ENCODE measurements at regions not wholly inside any gene's neighbourhood (a gene's known extent, or its start where the extent isn't known, plus 50 kb on each side); places are given as distances from the start of the nearest gene placed in this dataset.
"Not testable (repeated sequence)": the region's sequence is repeated elsewhere in the genome, so short reads cannot be mapped to it uniquely, and the experiment has no call there.

DNA sequence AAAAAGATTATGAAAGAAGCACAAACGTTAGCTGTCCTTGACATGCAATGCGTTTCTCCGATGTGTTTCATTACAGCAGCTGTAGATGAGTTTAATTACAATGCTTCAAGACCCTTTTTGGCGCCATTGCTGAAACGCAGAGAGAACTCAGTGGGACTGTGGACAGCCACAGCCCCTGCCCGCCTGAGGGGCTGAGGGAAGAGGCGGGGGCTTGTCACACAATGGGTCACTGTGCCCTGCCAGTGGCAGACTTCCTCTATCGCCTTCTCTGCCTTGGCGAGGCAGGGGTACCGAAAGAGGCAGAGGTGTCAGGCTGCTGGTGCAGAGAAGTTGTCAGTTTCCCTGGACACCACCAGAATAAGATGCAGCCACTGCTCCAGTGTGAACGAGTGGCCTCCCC lies 252.0 kb downstream of the NR2F2 start:
- DNase-seq = no peak

DNA sequence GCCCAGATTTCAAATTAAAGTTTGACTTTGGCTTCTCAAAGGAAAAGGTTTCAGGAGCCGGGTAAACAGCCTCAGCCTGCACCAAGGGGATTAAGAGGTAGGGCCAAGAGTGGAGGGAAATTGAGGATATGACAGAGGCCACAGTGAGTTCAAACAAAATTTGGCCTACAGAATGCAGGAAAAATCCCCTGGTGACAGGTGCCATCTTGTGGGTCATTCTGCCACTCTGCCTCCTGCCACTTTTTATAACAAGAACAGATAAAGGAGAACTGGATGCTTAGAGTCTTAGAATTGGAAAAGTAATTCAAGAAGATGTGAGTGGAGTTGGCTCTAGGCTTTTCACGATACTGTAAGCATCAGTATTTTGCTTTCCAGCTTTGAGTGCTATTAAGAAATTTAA lies 253.2 kb downstream of the NR2F2 start:
- no peak for DNase-seq

DNA sequence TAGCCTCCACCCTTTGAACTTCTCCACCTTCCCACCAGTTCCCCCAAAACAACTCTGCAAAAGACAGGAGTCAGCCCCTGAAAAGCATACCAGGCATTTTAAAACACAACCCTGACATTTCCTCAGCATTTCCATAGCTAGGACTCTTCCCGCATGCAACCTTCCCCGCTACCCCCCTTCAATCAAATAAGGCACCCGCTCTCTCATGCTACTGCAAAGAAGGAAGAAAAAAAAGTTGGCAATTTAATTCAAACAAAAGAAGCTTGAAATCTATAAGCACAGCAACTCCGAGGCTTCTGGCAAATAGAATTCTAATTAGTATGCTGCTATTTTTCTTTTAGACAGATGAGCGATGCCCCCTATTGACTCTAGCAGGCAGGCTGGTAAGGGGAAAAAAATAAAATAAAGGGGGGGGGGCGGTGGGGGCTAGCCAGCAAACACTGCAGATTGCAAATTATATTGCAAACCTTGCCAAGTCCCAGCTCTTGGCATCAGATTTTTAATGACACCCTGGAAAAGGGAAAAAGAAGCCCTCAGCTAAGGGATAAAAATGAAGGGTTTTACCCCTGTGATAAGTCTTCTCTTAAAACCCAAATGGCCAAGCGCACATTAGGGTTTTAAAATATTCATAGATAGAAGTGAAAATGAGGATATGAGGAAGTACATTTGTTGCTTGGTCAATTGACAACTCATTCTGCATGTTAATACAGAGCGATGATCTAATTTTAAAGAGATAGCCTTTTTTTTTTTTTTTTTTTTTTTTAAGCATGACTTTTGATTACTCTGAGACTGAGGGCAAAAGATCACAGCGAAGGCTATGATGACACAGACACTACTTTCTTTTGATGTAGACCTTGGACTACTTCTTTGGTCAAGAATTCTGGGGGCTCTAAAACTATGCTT lies 255.2 kb downstream of the NR2F2 start:
- peak; percentile 3 for DNase-seq

DNA sequence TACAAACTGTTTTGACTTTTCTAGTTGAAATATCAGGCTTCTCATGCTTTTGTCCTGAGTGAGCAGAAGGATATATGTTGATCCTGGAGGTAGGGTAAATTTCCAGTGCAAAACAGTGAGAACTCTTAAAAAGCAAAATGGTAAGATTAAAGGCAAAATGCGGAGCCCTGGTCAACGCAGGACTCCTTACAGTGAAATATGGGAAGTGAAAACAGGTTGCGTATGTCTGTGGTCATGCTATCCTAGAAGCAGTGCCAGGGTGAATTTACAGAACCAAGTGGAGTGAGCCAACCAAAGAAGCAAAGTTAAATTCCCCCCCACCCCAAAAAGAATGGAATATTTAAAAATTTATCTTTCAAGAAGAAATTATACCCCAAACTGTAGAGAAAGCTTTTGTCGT lies 256.4 kb downstream of the NR2F2 start:
- DNase-seq = no peak

DNA sequence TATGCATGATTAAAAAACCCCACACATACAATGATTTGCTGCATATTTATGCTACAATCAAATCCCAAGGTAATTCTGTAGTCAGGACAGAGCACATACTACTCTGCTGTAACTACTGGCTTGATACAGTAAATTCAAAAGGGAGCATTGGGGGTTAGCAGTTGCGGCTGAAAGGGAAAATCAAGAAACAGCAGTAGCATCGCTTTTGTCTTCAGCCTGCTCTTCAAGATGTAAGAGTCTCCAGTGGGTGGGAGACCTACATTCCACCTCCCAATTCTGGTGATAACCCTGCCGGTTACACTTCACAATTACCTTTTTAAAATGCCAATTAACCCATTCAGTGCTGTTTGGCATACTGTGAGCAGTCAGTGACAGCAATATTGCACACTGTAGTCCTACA lies 259.4 kb downstream of the NR2F2 start:
- DNase-seq = no peak

DNA sequence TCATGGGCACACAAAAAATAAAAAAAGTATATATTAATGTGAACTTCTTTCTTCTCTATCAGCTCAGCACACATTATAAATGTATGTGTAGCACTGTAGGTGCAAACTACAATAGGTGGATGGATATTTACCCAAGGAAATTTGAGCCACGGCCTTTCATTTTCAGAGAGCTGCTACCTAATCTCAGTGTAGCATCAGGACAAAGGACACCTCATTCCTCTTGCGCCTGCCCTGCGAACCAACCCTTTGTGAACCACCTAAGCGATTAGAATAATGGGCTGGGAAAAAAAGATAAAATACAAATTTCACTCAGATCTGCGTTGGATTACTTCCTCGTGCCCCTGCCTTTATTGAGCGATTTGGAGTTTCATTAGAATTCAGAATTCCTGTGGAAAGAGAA lies 263.2 kb downstream of the NR2F2 start:
- DNase-seq = no peak

DNA sequence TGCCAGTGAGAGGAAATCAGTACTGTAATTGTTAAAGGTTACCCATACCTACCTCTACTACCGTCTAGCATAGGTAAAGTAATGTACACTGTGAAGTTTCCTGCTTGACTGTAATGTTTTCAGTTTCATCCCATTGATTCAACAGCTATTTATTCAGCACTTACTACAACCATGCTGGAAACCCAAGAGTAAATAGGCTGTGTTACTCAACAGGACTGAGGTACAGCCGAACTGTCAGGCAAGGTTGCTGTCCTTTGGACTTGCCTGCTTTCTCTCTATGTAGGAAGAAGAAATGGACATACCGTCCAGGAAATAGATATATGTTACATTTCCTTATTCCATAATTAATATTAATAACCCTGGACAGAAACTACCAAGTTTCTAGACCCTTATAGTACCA lies 265.5 kb downstream of the NR2F2 start:
- DNase-seq = no peak

DNA sequence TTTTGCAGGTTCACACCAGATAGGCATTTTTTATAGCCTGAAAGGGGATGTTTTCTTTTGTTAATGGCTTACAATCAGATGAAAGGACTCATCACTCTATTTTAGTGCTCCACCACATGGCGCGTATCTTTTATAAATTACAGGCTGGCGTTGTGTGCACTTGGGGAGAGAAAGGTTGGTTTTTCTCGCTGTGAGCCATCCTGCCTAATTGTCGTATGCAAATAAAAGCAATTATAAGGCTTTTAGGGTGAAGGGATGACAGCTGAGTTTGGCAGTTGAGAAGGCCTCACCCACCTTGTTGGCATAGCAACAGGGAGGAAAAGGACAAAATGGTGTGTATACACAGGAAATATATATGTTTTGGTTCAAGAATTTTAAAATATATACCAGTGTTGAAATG lies 268.0 kb downstream of the NR2F2 start:
- no peak for DNase-seq

DNA sequence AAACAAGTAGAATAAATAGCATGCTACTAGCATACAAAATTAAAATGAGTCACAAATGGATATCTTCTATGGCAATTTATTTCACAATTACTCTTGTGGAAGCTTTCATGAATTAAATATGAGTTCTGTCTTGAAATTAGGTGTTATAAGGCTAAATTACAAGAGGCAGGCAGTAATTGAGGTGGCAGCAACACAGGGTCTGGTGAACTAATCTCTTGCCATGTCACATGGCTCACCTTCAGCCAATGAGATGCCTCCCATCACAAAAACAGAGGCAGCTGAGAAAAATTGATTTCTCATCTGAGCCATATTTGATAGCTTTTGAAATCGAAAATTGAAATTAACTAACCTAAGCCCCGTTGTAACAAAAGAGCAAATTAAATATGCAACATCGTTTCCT lies 268.8 kb downstream of the NR2F2 start:
- DNase-seq = no peak

DNA sequence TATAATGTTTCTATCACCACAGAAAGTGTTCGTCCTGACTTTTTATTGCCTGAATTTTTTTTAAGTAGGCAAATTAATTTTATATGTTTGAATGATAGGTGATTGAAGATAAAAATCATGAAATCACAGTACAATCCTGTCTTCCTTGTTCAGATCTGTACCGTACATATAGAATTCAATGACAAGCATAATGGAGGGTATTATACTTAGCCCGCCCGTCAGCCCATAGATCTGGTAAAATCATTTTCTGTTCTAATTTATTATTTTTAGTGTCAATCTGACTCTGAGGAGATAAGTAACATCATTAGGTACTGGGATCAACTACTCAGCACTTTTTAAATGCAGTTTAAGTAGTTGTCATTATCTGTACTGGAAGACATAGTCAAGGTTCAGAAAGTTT lies 269.9 kb downstream of the NR2F2 start:
- DNase-seq = no peak

DNA sequence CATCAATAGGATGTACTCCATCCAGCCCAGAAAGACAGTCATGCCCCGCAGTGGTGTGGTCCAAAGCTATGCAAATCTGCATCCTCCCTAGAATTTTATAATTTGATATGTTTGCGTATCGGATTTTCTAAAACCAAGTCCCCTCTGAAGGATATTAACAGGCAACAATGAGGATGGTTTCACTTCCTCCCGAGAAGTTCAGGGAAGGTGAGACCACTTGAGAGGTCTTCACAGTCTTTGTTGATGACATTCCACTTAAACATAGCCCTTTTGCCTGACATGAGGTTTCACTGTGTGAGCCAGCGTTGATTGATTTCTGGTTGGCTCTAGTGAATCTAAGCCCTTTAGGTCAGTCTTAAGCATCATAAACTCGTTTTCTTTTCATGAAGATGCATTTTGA lies 276.1 kb downstream of the NR2F2 start:
- no peak for DNase-seq

DNA sequence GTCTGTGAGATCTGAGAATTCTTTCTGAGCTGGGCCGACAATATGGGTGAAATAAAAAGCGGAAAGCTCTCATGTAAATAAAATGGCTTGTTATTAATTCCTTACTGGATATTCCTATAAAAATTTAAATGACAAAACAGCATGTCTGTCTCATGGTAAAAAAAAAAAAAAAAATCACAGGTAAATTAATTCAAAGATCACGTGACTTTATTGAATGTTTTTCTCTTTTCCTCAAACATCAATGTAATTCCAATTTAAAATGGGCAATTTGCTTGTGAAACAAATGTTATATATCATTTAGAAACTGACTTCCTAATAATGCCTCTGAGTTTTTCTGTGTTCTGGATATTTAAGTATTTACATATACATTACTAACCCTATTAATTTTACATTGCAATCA lies 280.3 kb downstream of the NR2F2 start:
- no peak for DNase-seq

DNA sequence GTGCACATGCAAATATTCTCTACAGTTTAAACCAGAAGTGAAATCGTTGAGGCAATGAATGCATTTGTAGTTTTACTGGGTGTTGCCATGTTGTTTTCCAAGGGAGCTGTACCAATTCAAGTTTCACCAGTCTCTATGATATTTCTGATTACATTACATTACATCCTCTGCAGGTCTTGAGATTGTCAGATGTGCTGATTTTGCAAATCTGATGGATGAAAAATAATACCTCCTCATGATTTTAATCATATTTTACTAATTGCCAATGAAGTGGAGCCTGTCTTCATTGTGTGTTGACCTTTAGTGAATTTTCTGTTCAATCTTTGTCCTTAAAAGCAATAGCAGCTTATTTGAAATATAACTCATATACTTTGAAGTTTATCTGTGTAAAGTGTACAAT lies 282.4 kb downstream of the NR2F2 start:
- no peak for DNase-seq

DNA sequence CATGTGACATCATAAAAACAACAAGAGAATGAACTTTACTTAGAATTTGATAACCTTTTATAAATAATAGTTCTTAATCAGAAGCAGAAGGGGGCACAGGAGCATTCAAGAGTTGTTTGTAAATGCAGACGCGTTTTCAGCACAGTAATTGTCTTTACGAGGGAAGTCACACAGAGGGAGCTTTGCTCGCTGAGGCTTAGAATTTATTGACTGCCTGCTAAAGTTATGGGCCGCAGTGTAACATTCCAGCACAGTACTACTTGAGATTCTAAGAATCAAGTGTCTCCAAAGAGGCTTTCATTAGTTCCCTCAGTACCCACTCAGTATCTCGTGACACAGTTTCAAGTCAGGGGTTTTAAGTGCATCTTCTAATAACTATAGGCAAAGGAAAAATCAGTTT lies 288.7 kb downstream of the NR2F2 start:
- DNase-seq = no peak

DNA sequence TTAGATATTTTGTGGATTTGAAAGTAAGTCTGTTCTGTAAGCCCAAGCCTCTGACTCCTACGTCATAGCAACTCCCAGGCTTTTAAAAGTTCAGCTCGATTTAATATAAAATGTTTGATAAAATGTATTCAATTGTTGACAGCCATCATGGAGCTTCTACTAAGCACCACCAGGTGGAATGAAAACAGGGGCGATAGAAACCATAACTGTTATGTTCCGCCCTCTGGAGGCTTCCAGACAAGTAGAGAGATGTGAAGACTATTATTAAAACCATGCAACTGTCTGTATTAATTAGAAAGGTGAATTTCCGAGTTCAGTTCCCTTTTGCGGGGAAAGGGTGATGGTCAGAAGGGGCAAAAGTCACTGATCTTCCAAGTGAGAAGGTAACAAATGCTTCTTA lies 292.2 kb downstream of the NR2F2 start:
- no peak for DNase-seq

DNA sequence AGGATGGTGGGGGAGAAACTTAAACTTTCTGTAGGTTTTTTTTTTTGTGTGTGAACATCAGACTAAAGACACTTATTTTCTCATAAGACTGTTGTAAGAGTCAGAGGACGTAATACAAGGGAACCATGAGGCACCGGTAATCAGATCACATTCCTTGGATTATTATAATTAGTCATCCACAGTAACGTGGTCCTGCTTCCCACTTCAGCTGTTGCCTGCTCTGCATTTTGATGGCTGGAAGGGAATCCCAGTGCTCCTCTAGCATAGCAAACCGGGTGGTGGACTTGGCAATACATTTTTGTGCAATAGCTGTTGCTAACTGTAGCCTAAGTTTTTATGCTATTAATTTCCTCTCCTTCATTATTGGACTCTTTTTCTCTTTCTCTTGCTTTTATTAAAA lies 294.8 kb downstream of the NR2F2 start:
- no peak for DNase-seq

DNA sequence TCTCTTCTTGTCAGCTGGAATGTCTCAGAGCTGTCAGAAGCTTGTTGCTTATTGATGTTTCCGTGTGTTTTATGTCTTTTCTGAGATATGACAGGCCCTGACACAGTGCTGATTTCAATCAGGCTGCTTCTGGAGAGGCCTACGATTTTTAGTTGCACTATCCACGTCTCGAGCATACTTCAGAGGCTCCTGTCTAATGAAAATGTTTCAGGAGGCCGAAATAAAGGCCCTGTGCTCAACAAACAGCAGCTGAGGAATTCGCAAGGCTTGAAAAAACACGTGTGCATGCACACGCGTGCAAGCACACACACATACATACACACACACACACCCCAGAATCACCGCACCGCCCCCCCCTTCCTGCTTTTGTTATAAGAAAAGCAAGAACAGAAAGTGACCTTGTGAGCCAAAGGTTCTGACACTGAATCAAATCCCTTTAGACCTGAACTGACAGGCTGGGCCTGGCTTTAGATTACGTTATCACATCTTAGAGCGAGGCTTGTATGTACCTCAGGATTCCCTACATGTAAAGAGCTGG lies 296.6 kb downstream of the NR2F2 start:
- peak; percentile 4 for DNase-seq

DNA sequence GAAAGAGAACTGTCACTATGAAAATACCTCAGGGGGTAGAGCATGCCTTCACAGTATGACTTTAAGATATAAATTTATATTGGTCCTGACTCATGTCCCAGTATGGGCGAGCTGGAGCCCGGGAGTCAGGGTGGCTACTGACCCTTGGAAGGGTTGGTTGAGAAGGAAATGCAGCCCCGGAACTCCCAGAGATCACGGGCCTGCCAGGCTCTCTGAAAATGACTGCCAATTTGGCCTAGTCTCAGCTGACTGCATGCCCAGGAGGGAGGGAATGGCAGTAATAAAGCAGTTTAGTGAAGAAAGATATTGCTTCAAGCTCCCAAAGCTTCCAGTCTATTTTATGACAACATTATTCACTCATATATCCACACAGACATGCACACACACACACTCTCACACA lies 299.0 kb downstream of the NR2F2 start:
- DNase-seq = peak; percentile 21

DNA sequence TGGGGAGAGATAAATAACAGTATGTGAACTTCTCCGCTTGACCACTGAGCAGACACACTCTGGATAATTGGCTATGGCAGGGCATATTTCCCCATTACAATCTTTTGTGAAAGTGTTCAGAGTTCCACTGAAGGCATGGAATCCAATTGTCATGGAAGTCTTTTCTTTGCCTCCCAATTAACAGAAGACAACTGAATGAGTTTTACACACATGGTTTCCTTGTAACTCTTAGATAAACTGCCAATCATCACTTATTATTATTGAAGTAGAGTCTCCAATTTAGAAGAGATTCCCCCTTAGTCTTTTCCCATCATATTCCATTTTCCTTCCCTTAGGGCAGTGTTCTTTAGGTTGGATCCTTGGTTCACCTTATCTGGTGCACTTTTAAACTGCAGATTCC lies 308.3 kb downstream of the NR2F2 start:
- no peak for DNase-seq

DNA sequence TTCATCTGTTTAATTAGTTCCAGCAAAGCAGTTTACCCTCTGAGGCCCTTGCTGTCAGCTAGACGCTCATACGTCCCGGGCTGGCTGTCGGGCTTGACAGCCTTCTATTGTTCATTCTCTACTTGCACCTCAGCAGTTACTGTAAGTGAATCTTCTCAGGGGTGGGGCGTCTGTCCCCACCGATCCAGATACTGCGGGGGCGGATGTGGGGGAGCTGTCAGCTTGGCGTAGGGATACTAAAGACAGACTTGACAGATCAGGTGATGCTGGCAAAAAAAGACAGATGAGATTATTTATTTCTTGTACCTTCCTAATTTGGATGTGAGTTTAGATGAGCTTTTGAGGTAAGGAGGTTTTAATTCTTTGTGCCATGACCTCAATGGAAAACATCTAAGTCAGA lies 315.3 kb downstream of the NR2F2 start:
- DNase-seq = no peak

DNA sequence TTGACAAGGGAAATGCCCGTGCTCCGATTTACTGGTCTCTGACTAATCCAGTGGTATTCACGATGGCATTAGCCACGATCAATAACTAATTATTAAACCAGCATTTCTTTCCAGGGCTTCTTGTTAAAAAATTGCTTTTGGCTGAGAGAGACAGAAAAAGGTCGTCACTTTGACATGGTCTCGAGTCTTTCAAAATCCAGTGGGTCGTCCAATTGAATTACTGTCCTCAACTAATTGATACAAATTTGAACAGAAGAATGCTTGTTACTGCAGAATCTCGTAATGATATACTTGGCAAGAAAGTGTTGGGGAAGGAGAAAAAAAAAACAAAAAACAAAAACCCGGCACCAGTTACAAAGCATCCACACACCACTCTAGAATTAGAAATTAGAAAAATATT lies 318.4 kb downstream of the NR2F2 start:
- no peak for DNase-seq

DNA sequence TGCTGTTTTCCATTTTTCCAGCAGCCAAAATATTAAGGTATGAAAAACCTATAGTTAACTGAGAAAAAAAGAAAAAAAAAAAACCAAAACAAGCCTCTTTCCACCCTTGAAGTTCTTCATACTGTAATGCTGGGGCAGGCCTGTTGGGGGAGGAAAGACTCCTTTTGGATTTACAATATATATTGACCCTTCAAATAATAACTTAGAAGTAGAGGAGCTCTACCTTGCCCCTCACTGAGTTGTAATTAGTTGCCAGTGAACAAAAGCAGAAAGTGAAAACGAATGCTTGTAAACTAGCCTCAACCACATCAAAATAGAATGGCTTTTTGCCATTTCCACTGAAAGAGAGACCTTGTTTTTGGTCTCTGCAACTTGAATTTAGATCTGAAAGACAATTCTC lies 326.6 kb downstream of the NR2F2 start:
- no peak for DNase-seq

DNA sequence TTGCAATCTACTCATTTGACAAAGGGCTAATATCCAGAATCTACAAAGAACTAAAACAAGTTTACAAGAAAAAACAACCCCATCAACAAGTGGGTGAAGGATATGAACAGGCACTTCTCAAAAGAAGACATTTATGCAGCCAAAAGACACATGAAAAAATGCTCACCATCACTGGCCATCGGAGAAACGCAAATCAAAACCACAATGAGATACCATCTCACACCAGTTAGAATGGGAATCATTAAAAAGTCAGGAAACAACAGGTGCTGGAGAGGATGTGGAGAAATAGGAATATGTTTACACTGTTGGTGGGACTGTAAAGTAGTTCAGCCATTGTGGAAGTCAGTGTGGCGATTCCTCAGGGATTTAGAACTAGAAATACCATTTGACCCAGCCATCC lies 336.5 kb downstream of the NR2F2 start:
- not testable (repeated sequence) for DNase-seq

DNA sequence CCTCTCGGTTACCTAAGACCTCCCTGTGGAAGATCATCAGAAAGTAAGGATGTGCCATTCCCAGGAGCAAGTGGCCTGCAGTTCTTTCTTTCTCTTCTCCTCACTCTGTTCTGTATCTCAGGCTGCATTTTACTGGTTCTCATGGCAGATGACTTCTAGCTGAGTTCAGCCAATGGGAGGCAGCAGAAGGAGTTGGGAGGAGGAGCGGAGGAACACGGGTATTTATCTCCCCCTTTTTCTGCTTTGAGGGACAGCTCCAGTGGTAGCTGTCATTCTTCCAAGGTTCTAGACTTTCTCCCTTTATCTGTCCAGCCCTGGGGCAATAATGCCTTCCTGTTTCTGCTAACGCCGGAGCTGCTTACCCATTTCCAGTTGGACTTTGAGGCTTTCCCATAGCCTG lies 339.9 kb downstream of the NR2F2 start:
- no peak for DNase-seq

All from muscle of arm (tissue), 1 donor.